GM04503 (cell line): ENCODE measurements at regions not wholly inside any gene's neighbourhood (a gene's known extent, or its start where the extent isn't known, plus 50 kb on each side); places are given as distances from the start of the nearest gene placed in this dataset.

ENCODE experiments used
- DNase-seq: peaks from one replicate; pipeline ENCODE4 v3.0.0-alpha.2; 2012; ENCODE audit warnings: low read depth

DNA sequence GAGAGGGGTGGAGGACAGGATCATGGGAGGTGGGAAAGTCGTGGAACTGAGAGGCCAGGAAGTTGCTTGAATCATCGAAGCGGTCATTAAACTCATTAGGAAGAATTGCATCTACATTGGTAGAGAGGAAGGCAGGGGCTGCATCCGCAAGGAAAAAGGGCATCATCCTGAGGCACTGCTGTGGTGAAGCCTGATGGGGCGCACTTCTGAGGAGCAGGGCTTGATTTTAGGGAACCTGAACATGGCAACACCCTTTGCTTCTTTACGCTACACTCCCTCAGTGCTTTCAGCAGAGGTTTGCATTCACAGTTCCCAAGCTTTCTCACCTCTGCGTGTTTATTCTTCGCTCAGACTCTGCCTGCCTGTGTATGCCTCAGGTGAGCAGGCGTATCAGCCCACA lies 352.0 kb upstream of the RAB6C start:
- no peak for DNase-seq

DNA sequence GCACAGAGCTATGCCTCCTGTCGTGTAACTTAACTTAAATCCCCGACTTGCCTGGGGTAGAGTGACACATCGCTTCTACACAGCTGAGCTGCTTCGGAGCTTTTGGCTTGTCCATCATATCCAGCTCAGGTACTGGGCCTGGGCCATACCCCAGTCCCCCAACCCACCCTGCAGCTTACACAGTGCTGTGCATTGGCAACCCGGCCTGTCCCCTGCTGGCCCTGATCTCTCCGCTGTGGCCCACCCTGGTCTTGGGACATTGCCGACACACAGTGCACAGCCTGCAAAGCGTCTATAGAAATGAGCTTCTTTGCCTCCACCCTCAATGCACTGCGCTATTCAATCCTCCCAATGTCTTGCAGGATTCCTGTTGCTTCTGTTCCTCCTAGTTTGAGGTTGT lies 342.8 kb upstream of the RAB6C start:
- no peak for DNase-seq

DNA sequence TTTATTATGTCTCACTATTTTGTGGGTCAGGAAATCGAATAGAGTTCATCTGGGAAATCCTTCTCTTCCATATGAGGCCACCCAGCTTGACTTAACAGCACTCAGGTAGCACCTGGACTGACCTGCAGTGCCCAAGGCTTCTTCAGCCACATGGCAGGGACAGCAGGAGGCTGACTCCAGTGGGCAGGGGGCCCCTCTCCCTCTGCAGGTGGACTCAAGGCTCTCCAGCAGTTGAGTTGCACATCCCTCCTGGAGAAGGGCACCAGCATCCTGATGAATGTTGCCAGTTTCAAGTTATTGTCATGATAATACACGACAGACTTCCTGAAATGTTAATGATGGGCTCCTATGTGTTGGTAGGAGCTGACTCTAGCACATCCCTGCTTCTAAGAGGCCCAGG lies 338.1 kb upstream of the RAB6C start:
- DNase-seq, result no peak

DNA sequence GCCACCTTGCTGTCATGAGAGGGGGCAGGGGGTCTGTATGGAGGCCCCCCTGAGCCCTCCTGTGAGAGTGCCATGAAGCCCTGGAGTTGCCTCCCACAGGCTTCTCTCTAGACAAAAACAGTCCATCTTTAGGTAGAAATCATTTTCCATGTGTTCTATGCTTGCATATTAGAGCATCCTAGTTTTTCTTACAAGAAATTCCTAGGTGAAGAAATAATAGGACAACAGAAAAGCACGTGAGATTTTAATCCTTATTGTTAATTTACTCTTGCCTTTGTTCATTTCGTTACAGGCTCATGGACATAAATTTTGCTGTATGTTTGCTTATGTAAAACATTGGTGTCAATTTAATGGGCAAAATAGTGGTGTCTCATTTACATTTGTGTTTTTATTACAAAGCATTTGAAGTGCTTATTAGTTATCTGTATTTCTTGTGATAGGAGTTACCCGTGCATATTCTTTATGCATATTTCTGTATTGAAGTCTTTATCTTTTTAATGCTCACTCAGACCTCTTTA lies 336.9 kb upstream of the RAB6C start:
- DNase-seq, result no peak

DNA sequence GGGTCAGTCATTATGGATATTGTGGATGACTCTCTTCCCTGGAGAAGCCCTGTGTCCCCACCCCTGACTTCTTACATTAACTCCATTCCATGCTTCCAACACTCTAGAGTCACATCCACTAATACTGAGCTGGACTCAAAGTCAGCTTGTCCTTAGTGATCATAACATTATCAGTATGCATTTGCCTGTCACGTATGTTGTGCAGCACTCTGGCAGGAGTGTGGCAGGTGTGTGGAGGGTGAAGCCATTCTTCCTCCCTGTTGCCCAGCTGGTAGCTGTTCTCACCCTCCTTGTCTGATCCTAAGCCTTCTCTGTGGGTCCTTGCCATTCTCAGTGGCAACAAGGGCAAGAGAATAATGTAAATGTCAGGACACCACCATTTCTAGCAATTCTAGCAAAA lies 334.1 kb upstream of the RAB6C start:
- no peak for DNase-seq

DNA sequence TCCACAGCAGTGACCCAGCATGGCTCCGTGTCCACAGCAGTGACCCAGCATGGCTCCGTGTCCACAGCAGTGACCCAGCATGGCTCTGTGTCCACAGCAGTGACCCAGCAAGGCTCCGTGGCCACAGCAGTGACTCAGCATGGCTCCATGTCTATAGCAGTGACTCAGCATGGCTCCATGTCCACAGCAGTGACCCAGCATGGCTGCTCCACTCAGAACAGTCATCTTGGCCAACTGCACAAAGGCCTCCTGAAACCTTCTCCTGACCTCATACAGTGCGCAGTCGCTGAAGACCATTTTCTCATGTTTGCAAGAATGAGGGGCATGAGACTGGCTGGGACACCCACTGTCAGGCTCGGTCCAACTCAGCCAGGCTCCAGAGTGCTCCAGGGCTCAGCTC lies 333.4 kb upstream of the RAB6C start:
- no peak for DNase-seq

DNA sequence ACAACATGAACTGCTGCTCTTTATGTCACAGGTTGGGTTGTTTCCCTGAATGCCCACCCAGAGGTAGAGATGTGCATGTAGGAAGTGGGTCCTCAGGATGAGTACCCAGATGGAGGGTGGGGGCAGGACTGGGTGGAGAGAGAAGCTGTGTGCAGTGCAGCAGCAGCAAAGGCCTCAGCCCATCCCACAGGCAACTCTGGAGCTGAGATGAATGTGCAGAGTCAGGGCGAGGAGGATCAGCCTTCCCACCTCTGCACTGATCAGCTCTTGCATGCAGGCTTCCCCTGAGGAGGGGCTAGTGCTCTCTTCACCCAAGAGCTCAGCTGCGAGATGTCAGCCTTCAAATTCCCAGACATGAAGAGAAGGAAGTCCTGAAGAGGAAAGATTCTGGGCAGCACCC lies 326.2 kb upstream of the RAB6C start:
- no peak for DNase-seq

DNA sequence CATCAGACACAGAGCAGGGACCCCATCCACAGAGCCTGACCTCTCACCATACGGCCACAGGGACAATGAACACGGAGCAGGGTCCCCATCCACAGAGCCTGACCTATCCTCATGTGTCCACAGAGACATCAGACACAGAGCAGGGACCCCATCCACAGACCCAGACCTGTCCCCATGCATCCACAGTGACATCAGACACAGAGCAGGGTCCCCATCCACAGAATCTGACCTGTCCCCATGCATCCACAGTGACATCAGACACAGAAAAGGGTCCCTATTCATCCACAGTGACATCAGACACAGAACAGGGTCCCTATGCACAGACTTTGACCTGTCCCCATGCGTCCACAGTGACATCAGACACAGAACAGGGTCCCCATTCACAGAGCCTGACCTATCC lies 325.1 kb upstream of the RAB6C start:
- DNase-seq, result no peak

DNA sequence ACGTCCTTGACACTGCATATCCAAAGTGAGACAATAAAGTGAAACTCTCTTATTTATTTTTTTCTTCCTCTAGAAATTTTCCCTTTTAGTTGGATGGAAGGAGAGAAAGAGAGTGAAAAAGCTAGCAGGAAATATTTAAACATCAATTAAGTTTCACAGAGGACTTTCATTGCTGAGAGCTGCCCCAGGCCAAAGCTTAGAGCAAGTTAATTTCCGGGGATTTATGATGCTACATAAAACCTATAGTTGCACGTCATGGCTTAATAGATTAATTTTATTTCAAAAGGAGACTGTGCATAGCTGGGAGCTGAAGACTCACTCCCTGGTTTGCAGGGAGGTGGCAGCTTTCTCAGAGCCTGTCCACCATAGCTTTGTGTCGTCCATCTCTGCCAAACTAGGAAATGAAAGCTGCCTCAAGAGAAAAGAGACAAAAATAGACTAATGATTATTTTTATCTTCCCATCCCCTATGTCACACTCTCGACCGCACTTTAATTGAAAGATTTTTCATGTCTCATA lies 323.3 kb upstream of the RAB6C start:
- no peak for DNase-seq

DNA sequence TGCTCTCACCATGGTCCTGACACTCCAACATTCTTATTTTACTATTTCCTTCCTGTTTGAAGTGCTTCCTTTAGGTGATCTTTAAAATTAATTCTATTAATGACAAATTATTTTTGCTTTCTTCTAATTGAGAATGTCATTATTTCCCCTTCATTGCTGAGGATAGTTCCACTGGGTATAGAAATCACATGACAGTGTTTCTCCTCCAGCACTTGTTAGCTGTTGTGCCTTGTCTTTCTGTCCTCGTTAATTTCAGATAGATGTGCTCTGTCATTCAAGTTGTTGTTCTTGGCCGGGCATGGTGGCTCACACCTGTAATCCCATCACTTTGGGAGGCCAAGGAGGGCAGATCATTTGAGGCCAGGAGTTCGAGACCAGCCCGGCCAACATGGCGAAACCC lies 321.0 kb upstream of the RAB6C start:
- no peak for DNase-seq

DNA sequence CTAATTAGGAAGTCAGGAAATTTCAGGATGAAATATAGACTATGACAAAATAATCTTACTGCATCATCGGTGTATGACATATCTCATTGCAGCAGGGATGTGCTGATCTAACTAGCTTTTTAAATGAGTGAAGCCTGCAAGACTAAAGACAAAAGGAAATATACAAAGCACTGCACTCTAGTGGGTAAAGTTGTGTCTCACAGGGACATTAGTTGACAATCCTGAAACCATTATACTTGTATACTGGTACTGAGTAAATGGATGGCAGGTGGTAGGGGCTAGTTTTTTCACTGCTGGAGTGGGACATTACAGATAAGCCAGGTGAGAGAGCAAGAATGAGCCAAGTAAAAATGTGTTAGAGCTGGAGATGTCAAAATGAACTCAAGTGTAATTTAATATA lies 317.5 kb upstream of the RAB6C start:
- no peak for DNase-seq

DNA sequence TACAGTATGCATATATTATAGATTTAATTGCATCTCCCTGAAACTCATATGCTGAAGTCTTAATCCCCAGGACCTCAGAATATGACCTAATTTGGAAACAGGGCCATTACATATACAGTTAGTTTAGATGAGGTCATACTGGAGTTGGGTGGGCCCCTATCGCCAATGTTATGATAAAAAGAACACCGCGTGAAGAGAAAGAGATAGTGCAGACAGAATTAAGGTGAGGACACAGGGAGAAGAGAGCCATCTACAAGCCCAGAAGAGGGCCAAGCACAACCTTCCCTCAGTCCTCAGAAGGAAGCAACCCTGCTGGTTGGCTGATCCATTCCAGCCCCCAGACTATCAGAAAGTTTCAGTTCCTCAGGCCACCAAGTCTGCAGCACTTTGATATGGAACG lies 311.9 kb upstream of the RAB6C start:
- DNase-seq, result no peak

DNA sequence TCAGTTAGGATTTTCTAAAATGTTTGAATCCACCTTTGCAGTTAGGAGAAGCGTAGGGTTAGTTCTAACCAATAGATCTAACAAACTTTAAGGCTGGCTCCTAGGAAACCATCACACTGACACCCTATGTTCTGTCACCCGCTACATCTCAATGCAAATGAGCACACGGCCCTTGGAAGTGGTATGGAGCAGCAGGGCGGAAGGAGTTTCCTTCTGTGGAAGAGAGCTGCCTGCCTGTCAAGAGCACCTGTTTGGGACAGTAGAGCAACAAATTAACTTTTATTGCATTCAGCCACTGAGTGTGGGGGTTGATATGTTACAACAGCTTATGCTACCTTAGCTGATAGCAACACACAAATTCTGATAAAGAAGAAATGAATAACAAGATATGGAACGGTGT lies 306.9 kb upstream of the RAB6C start:
- DNase-seq, result no peak

DNA sequence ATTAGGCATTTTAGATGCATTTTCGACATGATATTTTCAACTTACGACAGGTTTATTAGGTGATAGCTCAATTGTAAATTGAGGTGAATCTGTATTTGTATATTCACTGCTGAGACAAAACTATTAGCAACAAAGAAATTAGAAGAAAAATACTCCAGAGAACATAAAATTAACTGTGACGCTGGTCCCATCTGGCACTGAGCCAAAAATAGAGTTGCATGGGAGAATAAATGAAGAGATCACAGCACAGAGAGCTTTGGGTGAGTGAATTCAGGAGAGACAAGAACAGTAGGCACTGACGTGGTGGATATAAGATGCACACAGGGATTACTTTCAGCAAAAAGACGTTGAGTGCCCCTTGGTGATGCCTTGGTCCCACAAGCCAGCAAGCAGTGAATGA lies 306.2 kb upstream of the RAB6C start:
- no peak for DNase-seq

DNA sequence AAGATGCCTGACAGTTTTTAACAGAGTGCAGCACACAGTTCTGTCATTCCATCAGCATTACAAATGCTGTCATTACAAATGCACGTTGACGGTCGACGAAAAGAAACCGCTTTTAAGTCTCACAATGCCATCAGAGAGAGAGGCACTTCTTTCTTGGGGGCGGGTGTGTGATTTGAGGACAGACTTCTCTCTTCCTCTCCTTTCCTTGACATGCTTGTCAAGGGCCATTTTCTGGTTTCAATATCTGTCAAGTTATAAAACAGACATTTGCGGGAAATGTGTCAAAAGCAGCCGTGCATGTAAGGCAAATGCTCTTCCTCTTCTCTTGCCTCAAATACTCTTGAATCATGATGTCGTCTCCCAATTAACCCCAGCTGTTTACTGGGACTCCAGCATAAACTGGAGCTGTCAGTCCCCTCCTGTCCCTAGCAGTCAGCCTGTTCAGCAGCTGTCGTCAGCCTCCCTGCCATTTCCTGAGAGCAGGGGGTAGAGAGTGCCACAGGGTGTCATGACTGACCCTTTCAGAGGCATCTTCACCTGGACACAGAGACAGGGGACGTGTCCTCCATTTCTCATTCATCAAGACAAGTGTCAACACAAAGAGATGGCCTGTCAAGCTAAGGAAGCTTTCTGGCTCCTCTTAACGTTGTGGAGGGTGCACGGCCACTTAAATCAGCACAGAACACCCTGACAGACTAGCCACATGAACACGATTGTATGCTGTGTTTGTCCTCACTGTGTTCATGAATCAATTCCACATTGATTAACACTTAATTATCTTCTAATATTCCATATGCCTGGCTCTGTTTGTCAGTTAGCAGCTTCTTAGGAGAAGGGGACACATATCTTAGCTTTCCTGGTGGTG lies 305.4 kb upstream of the RAB6C start:
- no peak for DNase-seq

DNA sequence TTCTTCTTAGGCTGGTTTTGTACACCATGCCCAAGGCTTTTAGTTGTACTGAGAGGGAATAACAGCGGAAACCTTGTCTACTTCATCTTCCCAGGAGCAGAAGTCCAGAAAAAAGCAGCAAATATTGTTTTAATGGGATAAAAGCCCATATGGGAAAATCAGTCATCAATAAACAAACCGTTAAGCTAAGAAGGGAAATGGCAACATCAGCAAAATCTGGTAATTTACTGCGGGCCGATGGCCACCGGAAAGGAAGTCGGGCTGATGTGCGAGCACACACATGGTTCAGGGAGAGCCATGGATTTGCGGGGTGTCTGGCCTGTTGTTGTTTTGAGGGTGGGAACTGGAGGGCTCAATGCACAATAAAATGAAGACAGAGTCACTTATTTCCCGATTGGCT lies 300.7 kb upstream of the RAB6C start:
- no peak for DNase-seq

DNA sequence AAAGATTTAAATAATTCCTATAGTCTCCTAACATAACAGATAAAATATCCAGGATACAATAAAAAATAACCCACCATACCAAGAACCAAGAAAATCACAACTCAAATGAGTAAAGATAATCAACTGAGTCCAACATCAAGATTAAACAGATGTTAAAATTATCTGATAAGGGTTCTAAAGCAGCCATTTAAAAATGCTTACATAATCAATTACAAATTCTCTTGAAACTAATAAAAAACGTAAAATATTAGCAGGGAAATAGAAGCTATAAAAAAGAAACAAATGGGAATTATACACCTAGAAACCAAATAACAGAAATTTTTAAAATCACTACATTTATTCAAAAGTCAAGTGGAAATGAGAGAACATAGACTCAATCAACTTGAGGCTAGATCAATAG lies 297.7 kb upstream of the RAB6C start:
- no peak for DNase-seq

DNA sequence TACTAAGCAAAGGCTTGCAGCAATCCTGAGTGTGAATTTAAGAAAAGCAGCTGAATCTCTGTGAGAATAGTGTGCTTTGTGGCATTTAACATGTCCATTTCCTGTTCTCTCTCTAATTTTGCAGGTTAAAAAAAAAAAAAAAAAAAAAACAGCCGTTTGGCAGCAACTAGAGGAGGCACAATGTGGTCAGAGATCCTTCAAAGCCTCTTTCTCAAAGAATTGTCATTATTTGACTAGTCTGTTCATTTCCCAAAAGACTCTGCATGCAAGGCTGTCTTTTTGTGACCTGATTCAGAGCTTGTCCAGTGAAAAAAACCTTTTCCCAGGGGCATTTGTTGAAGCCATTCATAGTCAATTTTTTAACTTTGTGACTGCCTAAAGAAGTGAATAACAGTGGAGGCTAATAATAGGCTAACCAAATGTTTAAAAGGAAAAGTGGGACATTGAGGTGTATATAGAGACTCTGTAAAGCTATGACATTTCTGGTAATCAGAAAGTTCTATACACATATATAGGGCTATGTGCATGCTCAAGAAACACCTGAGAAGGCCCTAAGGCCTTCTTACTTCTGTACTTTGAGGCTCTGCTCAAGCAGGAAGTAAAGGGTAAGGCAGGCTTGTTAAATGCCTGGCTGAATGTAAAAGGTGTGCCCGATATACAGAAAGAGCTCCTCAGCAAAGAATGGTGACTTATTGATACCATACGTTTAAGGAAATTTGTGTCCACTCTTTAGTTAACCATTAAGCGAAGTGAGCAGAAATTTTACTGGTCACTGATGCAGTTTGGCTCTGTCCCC lies 289.6 kb upstream of the RAB6C start:
- no peak for DNase-seq

DNA sequence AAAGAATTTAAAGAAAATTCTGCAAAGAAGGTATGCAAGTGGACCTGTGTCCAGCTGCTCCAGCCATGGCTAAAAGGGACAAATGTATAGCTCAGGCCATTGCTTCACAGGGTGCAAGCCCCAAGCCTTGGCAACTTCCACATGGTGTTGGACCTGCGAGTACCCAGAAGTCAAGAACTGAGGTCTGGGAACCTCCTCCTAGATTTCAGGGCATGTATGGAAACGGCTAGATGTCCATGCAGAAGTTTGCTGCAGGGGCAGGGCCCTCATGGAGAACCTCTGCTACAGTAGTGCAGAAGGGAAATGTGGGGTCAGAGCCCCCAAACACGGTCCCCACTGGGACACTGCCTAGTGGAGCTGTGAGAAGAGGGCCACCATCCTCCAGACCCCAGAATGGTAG lies 284.0 kb upstream of the RAB6C start:
- DNase-seq, result no peak

DNA sequence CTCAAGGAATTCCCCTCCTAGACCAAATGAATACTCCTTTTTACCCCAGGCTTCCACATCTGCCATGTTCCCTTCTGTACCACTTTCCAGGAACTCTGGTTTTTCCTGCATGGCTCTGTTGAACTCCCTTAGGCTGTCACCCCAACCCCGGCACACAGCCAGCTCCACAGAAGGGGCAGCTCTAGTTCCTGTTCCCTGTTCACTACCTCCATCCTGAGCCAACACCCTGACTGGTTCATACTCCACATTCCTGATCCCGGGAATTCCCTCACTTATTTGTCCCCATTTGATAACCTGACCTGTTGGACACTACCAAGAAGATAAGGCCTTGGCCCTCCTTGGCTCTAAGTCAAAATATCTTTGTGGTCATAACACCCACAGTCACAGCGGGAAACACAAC lies 280.9 kb upstream of the RAB6C start:
- DNase-seq, result no peak

DNA sequence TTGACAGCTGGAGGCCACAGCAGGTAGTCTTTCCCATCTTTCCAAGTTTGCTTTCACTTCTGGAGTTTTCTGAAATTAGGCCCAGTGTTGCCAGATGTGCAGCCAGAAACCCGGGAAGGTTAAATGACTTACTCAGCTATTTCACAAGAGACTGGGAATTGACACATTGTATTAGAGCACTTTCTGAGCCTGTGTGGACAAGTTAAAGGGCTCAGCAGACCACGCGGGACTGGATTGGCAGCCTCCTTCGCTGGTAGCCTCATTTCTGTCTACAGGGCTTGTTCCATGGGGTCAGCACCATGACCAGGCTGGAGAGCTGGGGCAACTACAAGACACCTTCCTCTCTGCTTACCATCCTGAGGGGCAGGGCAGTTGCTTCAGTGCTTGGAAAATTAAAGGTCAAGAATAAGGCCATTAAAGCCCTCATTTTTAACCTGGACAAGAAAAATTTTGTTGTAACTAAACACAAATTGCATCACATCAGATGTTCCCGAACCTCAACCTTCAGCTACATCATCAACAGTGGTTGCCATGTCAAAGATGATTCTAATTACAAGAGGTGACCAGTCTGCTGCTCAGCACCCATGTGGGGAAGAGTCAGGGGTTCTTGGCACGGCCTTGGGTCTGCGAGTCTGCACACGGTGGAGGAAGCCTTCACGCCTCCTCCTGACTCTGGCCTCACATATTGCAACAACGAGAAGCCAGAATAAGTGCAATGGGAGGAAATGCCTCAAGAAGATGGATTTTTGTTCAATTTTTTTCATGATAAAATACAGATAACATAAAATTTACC lies 279.5 kb upstream of the RAB6C start:
- DNase-seq, result no peak

DNA sequence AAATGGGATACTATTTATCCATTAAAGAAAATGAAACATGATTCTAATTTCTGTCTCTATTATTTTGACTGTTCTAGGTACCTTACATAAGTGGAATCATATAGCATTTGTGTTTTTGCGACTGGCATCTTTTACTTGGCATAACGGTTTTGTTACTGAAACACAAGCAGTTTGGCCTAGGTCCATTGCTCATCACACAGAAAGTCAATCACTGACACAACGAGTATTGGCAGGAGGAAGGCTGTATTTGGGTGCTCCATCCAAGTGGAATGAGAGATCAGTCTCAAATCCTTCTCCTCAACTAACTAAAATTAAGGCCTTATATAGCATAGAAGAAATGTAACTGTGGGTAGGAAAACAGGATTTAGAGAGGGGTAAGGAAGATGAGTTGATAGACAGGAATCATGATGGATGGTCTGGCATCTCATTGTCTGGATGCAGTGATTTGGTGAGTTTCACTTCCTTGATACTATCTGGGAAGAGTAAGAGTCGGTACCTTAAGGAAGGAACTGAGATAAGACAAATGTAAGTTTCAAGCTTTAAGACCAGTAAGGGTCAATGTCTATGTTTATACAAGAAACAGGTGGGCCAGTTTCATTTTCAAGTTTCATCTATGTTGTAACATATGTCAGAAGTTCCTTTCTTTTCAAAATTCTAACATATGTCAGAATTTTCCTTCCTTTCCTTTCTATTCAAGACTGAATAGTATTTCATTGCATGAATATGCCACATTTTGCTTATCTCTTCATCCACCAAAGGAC lies 276.9 kb upstream of the RAB6C start:
- DNase-seq, result no peak
